AG04450 (cell line): ENCODE measurements at regions not wholly inside any gene's neighbourhood (a gene's known extent, or its start where the extent isn't known, plus 50 kb on each side); places are given as distances from the start of the nearest gene placed in this dataset. TPM values are rescaled to one million over a fixed set of nuclear protein-coding genes. Genes with fewer than 3 reads are reported as not detected.

ENCODE experiments used
- small RNA-seq: library from RNA; depleted of rRNA; stranded (forward); fragments of <200 nt; gene quantifications from one replicate; pipeline ENCODE3, GENCODE V24; 2012; ENCODE audit warnings: low read depth; ENCODE audit not compliant: insufficient read length

Small RNA genes lying in the stretch of these regions (small RNA-seq; reads per million reads assigned to genes)
- gene RNA5SP236 = not detected
